22Rv1 (cell line): ENCODE measurements at regions not wholly inside any gene's neighbourhood (a gene's known extent, or its start where the extent isn't known, plus 50 kb on each side); places are given as distances from the start of the nearest gene placed in this dataset.

ENCODE experiments used
- H3K27ac ChIP-seq: fragments of 450-650 bp; 2 replicates; pipeline ENCODE4 v1.5.1; 2017
- CTCF ChIP-seq: fragments of 450-650 bp; IDR thresholded peaks from 2 replicates; pipeline ENCODE4 v1.5.1; 2017; ENCODE audit warnings: mild to moderate bottlenecking
- ZFX ChIP-seq: fragments of 450-650 bp; IDR thresholded peaks from 2 replicates; pipeline ENCODE4 v1.6.1; 2017; ENCODE audit warnings: antibody characterized with exemption, borderline replicate concordance

GRCh38 chr15:96559631-96560030, 229.1 kb downstream of the NR2F2 start:
- TF ChIP-seq CTCF (no peak), ZFX (no peak)
- no peak overlapping the region for H3K27ac ChIP-seq

GRCh38 chr15:96560246-96560895, 229.9 kb downstream of the NR2F2 start:
- H3K27ac ChIP-seq = no peak overlapping the region
- TF ChIP-seq CTCF (no peak), ZFX (no peak)

- no peak for TF ChIP-seq ZFX
- TF ChIP-seq CTCF = no peak
Measured at GRCh38 chr15:96561593-96561992, 231.1 kb downstream of the NR2F2 start.

GRCh38 chr15:96564546-96564945, 234.0 kb downstream of the NR2F2 start:
- TF ChIP-seq CTCF (no peak), ZFX (no peak)
- H3K27ac ChIP-seq = no peak overlapping the region

More at GRCh38 chr15:96561593-96561992, 231.1 kb downstream of the NR2F2 start:
- H3K27ac ChIP-seq = no peak overlapping the region

- TF ChIP-seq ZFX = no peak
- TF ChIP-seq CTCF = no peak
- H3K27ac ChIP-seq = no peak overlapping the region
Measured at GRCh38 chr15:96565266-96565665, 234.8 kb downstream of the NR2F2 start.

- no peak for TF ChIP-seq ZFX
- TF ChIP-seq CTCF = no peak
- no peak overlapping the region for H3K27ac ChIP-seq
Measured at GRCh38 chr15:96574782-96575181, 244.3 kb downstream of the NR2F2 start.

GRCh38 chr15:96576596-96576995, 246.1 kb downstream of the NR2F2 start:
- H3K27ac ChIP-seq = no peak overlapping the region
- TF ChIP-seq CTCF (no peak), ZFX (no peak)
